NCI-H526 treated with DMSO at 0.1 percent for 48 hours (cell line): ENCODE measurements at regions not wholly inside any gene's neighbourhood (a gene's known extent, or its start where the extent isn't known, plus 50 kb on each side); places are given as distances from the start of the nearest gene placed in this dataset.

Experiments used
- DNase-seq: peaks from one replicate; lab custom pipeline; 2025; lab: John Stamatoyannopoulos, UW

- DNase-seq = no peak
Measured at GRCh38 chr9:16954040-16954439, 83.6 kb upstream of the BNC2 start.

GRCh38 chr9:16951502-16951901 is 81.0 kb upstream of the BNC2 start:
- no peak for DNase-seq

- DNase-seq = no peak
Measured at GRCh38 chr9:16950051-16950450, 79.6 kb upstream of the BNC2 start.

GRCh38 chr9:16930578-16930977 is 60.1 kb upstream of the BNC2 start:
- no peak for DNase-seq

- DNase-seq = no peak
Measured at GRCh38 chr9:16928179-16928945, 57.9 kb upstream of the BNC2 start.

- DNase-seq = no peak
Measured at GRCh38 chr9:16925426-16925825, 55.0 kb upstream of the BNC2 start.

GRCh38 chr9:16924311-16924915 is 53.9 kb upstream of the BNC2 start:
- no peak for DNase-seq

GRCh38 chr9:16921855-16922254 is 51.4 kb upstream of the BNC2 start:
- DNase-seq = no peak
